HEK293 (cell line): ENCODE measurements at regions not wholly inside any gene's neighbourhood (a gene's known extent, or its start where the extent isn't known, plus 50 kb on each side); places are given as distances from the start of the nearest gene placed in this dataset.

Source experiments
- CTCF ChIA-PET: fragments of 350-600 bp; formaldehyde crosslinking; extraction: SDS; loops from one replicate; lab custom pipeline; 2021; ENCODE audit warnings: antibody characterized with exemption; lab: Yijun Ruan, JAX
- POLR2A ChIA-PET: fragments of 300-600 bp; formaldehyde crosslinking; extraction: SDS; loops from one replicate; lab custom pipeline; 2020; ENCODE audit warnings: antibody characterized with exemption, inconsistent platforms; lab: Yijun Ruan, JAX
- H3K27ac ChIP-seq: fragments of 200-500 bp; sonication (Bioruptor generic); 2 replicates; pipeline ENCODE4 v1.5.1; 2014; ENCODE audit warnings: low read depth, low read length, control low read depth, inconsistent platforms; ENCODE audit errors: extremely low read depth
- H3K36me3 ChIP-seq, 2 experiments: fragments of 200-500 bp in 1 of 2; sonication (Bioruptor generic) in 1 of 2; 1 replicate in 1 of 2; 2 replicates in 1 of 2; pipeline ENCODE4 v1.5.1; 2014 to 2017; ENCODE audit warnings: inconsistent platforms in 2 of 2, low read length in 2 of 2; ENCODE audit not compliant: control insufficient read depth in 2 of 2, insufficient read depth in 1 of 2
- H3K4me1 ChIP-seq: fragments of 200-500 bp; sonication (Bioruptor generic); 2 replicates; pipeline ENCODE4 v1.5.1; 2014; ENCODE audit warnings: mild to moderate bottlenecking, low read length, inconsistent platforms; ENCODE audit not compliant: control insufficient read depth, insufficient read depth
- H3K4me3 ChIP-seq: 2 replicates; pipeline ENCODE4 v1.5.1; 2011; ENCODE audit warnings: low read depth, mild to moderate bottlenecking, control low read depth, low read length, moderate library complexity
- H3K9me3 ChIP-seq: fragments of 200-500 bp; sonication (Bioruptor generic); 2 replicates; pipeline ENCODE4 v1.5.1; 2014; ENCODE audit warnings: low read depth, low read length, inconsistent platforms; ENCODE audit not compliant: control insufficient read depth, insufficient read depth
- KLF16 ChIP-seq: fragments of 450-650 bp; formaldehyde crosslinking; IDR thresholded peaks from 2 replicates; pipeline ENCODE4 v1.5.1; 2017; ENCODE audit warnings: missing biosample characterization, missing genetic modification characterization
- WT1 ChIP-seq: fragments of 450-650 bp; formaldehyde crosslinking; IDR thresholded peaks from 2 replicates; pipeline ENCODE4 v1.5.1; 2016; ENCODE audit warnings: missing biosample characterization, missing genetic modification characterization
- ZNF10 ChIP-seq: fragments of 450-650 bp; formaldehyde crosslinking; IDR thresholded peaks from 2 replicates; pipeline ENCODE4 v1.5.1; 2017; ENCODE audit warnings: missing biosample characterization, missing genetic modification characterization
- ZNF121 ChIP-seq: fragments of 450-650 bp; formaldehyde crosslinking; IDR thresholded peaks from 2 replicates; pipeline ENCODE4 v1.5.1; 2016; ENCODE audit warnings: missing biosample characterization, missing genetic modification characterization
- ZNF404 ChIP-seq: fragments of 450-650 bp; formaldehyde crosslinking; IDR thresholded peaks from 2 replicates; pipeline ENCODE4 v1.5.1; 2017; ENCODE audit warnings: missing biosample characterization, missing genetic modification characterization
- ZNF561 ChIP-seq: fragments of 450-650 bp; IDR thresholded peaks from 2 replicates; pipeline ENCODE4 v1.5.1; 2018; ENCODE audit warnings: missing biosample characterization, missing genetic modification characterization, borderline replicate concordance
- ZNF585B ChIP-seq: fragments of 450-650 bp; formaldehyde crosslinking; IDR thresholded peaks from 2 replicates; pipeline ENCODE4 v1.5.1; 2016; ENCODE audit warnings: missing biosample characterization, missing genetic modification characterization
- ZNF600 ChIP-seq: fragments of 450-650 bp; formaldehyde crosslinking; IDR thresholded peaks from 2 replicates; pipeline ENCODE4 v1.5.1; 2016; ENCODE audit warnings: missing biosample characterization, missing genetic modification characterization
- ZNF785 ChIP-seq: fragments of 450-650 bp; formaldehyde crosslinking; IDR thresholded peaks from 2 replicates; pipeline ENCODE4 v1.5.1; 2016; ENCODE audit warnings: missing biosample characterization, missing genetic modification characterization
- TF ChIP-seq, protein P1 (sequence below): fragments of 450-650 bp; formaldehyde crosslinking; IDR thresholded peaks from 2 replicates; pipeline ENCODE4; 2016; ENCODE audit warnings: missing biosample characterization, missing genetic modification characterization
- TF ChIP-seq, protein P2 (sequence below): fragments of 450-650 bp; formaldehyde crosslinking; IDR thresholded peaks from 2 replicates; pipeline ENCODE4 v1.5.1; 2017; ENCODE audit warnings: missing biosample characterization, mild to moderate bottlenecking, missing genetic modification characterization, moderate library complexity
- TF ChIP-seq, protein P3 (sequence below): fragments of 450-650 bp; formaldehyde crosslinking; conservative IDR thresholded peaks from 2 replicates; pipeline ENCODE4 v1.5.1; 2016; ENCODE audit warnings: low read depth, missing biosample characterization, missing genetic modification characterization
- TF ChIP-seq, protein P4 (sequence below): fragments of 450-650 bp; formaldehyde crosslinking; IDR thresholded peaks from 2 replicates; pipeline ENCODE4 v1.5.1; 2016; ENCODE audit warnings: missing biosample characterization, missing genetic modification characterization

DNA sequence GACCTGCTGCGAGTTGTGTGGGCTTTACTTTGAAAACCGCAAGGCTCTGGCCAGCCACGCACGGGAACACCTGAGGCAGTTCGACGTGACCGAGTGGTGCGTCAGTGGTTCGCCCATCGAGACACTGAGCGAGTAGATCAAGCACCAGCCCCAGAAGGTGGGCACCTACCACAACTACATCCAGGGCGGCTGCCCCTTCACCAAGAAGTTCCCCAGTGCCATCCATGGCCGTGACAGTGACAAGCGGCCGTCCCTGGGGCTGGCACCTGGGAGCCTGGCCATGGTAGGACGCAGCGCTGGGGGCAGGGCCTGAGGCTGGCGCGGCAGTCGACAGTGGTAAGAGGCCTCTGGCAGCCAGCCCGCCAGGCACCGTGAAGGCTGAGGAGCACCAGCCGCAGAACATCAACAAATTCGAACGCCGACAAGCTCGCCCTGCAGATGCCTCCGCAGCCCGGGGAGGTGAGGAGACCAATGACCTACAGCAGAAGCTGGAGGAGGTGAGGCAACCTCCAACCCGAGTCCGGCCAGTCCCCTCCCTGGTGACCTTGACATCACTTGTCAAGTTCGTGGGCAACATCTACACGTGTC is 545.2 kb upstream of the CCDC179 start:
- no peak overlapping the region for H3K27ac ChIP-seq
- ChIA-PET POLR2A (no interaction called here), CTCF (interaction anchor here (0.6 kb wide), 1 partner anchor 182 kb away, joined by 3 read pairs; no protein-coding TSS in a partner anchor)
- TF ChIP-seq ZNF785 (tag by site-specific recombination) (no peak), KLF16 (tag by site-specific recombination) (no peak), ZNF585B (tag by site-specific recombination) (no peak), WT1 (tag by site-specific recombination) (no peak), ZNF404 (no peak), ZNF561 (tag by site-specific recombination) (no peak), ZNF600 (tag by site-specific recombination) (no peak), ZNF121 (no peak)
- TF ChIP-seq, protein P1, sequence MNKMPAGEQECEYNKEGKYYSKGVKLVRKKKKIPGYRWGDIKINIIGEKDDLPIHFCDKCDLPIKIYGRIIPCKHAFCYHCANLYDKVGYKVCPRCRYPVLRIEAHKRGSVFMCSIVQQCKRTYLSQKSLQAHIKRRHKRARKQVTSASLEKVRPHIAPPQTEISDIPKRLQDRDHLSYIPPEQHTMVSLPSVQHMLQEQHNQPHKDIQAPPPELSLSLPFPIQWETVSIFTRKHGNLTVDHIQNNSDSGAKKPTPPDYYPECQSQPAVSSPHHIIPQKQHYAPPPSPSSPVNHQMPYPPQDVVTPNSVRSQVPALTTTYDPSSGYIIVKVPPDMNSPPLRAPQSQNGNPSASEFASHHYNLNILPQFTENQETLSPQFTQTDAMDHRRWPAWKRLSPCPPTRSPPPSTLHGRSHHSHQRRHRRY = no peak
- TF ChIP-seq, protein P2, sequence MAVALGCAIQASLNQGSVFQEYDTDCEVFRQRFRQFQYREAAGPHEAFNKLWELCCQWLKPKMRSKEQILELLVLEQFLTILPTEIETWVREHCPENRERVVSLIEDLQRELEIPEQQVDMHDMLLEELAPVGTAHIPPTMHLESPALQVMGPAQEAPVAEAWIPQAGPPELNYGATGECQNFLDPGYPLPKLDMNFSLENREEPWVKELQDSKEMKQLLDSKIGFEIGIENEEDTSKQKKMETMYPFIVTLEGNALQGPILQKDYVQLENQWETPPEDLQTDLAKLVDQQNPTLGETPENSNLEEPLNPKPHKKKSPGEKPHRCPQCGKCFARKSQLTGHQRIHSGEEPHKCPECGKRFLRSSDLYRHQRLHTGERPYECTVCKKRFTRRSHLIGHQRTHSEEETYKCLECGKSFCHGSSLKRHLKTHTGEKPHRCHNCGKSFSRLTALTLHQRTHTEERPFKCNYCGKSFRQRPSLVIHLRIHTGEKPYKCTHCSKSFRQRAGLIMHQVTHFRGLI (tag by site-specific recombination) = no peak
- TF ChIP-seq, protein P3, sequence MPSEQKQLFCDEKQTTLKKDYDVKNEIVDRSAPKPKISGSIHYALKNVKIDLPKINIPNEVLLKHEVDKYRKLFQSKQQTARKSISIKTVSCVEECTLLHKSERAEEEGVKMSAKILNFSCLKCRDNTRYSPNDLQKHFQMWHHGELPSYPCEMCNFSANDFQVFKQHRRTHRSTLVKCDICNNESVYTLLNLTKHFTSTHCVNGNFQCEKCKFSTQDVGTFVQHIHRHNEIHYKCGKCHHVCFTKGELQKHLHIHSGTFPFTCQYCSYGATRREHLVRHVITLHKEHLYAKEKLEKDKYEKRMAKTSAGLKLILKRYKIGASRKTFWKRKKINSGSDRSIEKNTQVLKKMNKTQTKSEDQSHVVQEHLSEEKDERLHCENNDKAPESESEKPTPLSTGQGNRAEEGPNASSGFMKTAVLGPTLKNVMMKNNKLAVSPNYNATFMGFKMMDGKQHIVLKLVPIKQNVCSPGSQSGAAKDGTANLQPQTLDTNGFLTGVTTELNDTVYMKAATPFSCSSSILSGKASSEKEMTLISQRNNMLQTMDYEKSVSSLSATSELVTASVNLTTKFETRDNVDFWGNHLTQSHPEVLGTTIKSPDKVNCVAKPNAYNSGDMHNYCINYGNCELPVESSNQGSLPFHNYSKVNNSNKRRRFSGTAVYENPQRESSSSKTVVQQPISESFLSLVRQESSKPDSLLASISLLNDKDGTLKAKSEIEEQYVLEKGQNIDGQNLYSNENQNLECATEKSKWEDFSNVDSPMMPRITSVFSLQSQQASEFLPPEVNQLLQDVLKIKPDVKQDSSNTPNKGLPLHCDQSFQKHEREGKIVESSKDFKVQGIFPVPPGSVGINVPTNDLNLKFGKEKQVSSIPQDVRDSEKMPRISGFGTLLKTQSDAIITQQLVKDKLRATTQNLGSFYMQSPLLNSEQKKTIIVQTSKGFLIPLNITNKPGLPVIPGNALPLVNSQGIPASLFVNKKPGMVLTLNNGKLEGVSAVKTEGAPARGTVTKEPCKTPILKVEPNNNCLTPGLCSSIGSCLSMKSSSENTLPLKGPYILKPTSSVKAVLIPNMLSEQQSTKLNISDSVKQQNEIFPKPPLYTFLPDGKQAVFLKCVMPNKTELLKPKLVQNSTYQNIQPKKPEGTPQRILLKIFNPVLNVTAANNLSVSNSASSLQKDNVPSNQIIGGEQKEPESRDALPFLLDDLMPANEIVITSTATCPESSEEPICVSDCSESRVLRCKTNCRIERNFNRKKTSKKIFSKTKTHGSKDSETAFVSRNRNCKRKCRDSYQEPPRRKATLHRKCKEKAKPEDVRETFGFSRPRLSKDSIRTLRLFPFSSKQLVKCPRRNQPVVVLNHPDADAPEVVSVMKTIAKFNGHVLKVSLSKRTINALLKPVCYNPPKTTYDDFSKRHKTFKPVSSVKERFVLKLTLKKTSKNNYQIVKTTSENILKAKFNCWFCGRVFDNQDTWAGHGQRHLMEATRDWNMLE = no peak
- no peaks in the 10 kb centered on the region for H3K4me1 ChIP-seq
- H3K9me3 ChIP-seq = no peaks in the 10 kb centered on the region
- no peak overlapping the region for H3K4me3 ChIP-seq
- no peaks in the 10 kb centered on the region for H3K36me3 ChIP-seq

DNA sequence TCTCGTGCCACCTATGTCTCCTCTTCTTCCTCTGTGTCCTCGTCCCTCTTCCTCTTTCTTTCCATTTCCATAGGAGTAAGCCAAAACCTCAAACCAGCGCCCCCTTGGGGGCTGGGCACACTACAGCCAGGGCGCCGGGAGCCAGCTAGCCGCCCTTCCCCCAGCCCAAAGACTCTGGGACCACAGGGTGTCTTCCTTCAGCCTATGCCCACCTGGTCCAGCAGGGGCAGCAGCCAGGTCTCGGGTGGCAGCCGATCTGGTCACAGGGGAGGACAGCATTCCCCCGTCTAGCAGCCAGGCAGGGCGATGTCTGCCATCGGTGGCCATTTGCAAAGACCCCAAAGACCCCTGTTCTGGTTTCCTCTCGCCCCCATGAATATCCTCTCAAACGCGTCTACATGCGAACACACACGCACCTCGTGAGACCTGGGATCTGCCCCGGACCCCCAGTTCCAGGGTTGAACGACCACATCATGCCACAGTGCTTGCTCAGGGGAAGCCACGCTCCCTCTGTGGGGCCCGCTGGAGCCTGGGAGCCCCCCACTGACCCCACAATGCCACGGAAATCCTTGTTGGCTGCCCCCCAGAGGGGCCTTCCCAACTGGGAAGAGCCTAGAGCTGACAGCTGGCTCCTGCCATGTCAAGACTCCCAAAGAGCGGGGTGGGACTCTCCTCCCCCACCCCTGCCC is 546.0 kb upstream of the CCDC179 start:
- POLR2A ChIA-PET = no interaction called here
- H3K9me3 ChIP-seq = no peaks in the 10 kb centered on the region
- H3K4me1 ChIP-seq = no peaks in the 10 kb centered on the region
- H3K27ac ChIP-seq = no peak overlapping the region
- no peaks in the 10 kb centered on the region for H3K36me3 ChIP-seq
- CTCF ChIA-PET = interaction anchor here (0.6 kb wide), 1 partner anchor 25 kb away, joined by 3 read pairs; no protein-coding TSS in a partner anchor
- TF ChIP-seq ZNF10 = no peak
- TF ChIP-seq, protein P4, sequence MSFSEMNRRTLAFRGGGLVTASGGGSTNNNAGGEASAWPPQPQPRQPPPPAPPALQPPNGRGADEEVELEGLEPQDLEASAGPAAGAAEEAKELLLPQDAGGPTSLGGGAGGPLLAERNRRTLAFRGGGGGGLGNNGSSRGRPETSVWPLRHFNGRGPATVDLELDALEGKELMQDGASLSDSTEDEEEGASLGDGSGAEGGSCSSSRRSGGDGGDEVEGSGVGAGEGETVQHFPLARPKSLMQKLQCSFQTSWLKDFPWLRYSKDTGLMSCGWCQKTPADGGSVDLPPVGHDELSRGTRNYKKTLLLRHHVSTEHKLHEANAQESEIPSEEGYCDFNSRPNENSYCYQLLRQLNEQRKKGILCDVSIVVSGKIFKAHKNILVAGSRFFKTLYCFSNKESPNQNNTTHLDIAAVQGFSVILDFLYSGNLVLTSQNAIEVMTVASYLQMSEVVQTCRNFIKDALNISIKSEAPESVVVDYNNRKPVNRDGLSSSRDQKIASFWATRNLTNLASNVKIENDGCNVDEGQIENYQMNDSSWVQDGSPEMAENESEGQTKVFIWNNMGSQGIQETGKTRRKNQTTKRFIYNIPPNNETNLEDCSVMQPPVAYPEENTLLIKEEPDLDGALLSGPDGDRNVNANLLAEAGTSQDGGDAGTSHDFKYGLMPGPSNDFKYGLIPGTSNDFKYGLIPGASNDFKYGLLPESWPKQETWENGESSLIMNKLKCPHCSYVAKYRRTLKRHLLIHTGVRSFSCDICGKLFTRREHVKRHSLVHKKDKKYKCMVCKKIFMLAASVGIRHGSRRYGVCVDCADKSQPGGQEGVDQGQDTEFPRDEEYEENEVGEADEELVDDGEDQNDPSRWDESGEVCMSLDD (tag by site-specific recombination) = no peak
- no peak for TF ChIP-seq ZNF404
- TF ChIP-seq, all 188 proteins: peak for 0
- H3K4me3 ChIP-seq = no peak overlapping the region
